Stimulated activated CD4-positive, alpha-beta T cell treated with anti-CD3 and anti-CD28 coated beads, Interleukin-2, amount 100 ng/mL, for 24 hours (primary cell): ENCODE measurements at regions not wholly inside any gene's neighbourhood (a gene's known extent, or its start where the extent isn't known, plus 50 kb on each side); places are given as distances from the start of the nearest gene placed in this dataset.
"Not testable (repeated sequence)": the region's sequence is repeated elsewhere in the genome, so short reads cannot be mapped to it uniquely, and the experiment has no call there.

Source experiments
- DNase-seq, 2 donors: peaks; one replicate each; pipeline ENCODE4 v3.0.0-alpha.2; 2020

- no peak for DNase-seq
Measured at GRCh38 chr11:134612140-134613030, 200.3 kb upstream of the B3GAT1 start.

GRCh38 chr11:134611537-134611936 lies 199.5 kb upstream of the B3GAT1 start:
- no peak for DNase-seq

- DNase-seq, result no peak
Measured at GRCh38 chr11:134610116-134610910, 198.3 kb upstream of the B3GAT1 start.

- no peak for DNase-seq
Measured at GRCh38 chr11:134609361-134610115, 197.5 kb upstream of the B3GAT1 start.

GRCh38 chr11:134607963-134608750 lies 196.1 kb upstream of the B3GAT1 start:
- DNase-seq, result no peak

- no peak for DNase-seq
Measured at GRCh38 chr11:134606251-134606650, 194.2 kb upstream of the B3GAT1 start.

GRCh38 chr11:134604886-134605285 lies 192.8 kb upstream of the B3GAT1 start:
- no peak for DNase-seq

GRCh38 chr11:134599299-134599771 lies 187.3 kb upstream of the B3GAT1 start:
- DNase-seq, result peak in 1 of 2 donors; percentile 3

GRCh38 chr11:134598368-134598767 lies 186.3 kb upstream of the B3GAT1 start:
- no peak for DNase-seq

GRCh38 chr11:134597452-134597851 lies 185.4 kb upstream of the B3GAT1 start:
- peak in 1 of 2 donors; percentile 9 for DNase-seq

- peak in 1 of 2 donors; percentile 2 for DNase-seq
Measured at GRCh38 chr11:134596404-134596803, 184.4 kb upstream of the B3GAT1 start.

GRCh38 chr11:134592391-134592990 lies 180.4 kb upstream of the B3GAT1 start:
- peak; percentile 47 to 74 for DNase-seq

GRCh38 chr11:134591338-134591737 lies 179.3 kb upstream of the B3GAT1 start:
- no peak for DNase-seq

- DNase-seq, result no peak
Measured at GRCh38 chr11:134589129-134589528, 177.1 kb upstream of the B3GAT1 start.

- not testable (repeated sequence) for DNase-seq
Measured at GRCh38 chr11:134588460-134589110, 176.5 kb upstream of the B3GAT1 start.

- DNase-seq, result no peak
Measured at GRCh38 chr11:134587345-134587744, 175.3 kb upstream of the B3GAT1 start.

GRCh38 chr11:134586726-134587125 lies 174.7 kb upstream of the B3GAT1 start:
- no peak for DNase-seq

GRCh38 chr11:134585666-134586610 lies 173.9 kb upstream of the B3GAT1 start:
- DNase-seq, result no peak

GRCh38 chr11:134584706-134585445 lies 172.8 kb upstream of the B3GAT1 start:
- no peak for DNase-seq
